Gastrocnemius medialis (tissue), 4 donors: ENCODE measurements at regions not wholly inside any gene's neighbourhood (a gene's known extent, or its start where the extent isn't known, plus 50 kb on each side); places are given as distances from the start of the nearest gene placed in this dataset.

Experiments
- POLR2A ChIP-seq, 2 donors: fragments of 450-650 bp; IDR thresholded peaks; one replicate each; pipeline ENCODE4 v1.6.1; 2017; ENCODE audit warnings: antibody characterized with exemption in 2 of 2, mild to moderate bottlenecking in 2 of 2, moderate library complexity in 2 of 2
- TF ChIP-seq, protein P1 (sequence below), 5 experiments: fragments of 450-650 bp in 3 of 5; fragments of 200-600 bp in 2 of 5; sonication (generic) in 2 of 5; IDR thresholded peaks in 4 of 5; conservative IDR thresholded peaks in 1 of 5; 1 replicate in 4 of 5; 2 replicates in 1 of 5; pipeline ENCODE4 v1.5.1; 2016 to 2019; ENCODE audit warnings: antibody characterized with exemption in 5 of 5, mild to moderate bottlenecking in 3 of 5, moderate library complexity in 3 of 5

DNA sequence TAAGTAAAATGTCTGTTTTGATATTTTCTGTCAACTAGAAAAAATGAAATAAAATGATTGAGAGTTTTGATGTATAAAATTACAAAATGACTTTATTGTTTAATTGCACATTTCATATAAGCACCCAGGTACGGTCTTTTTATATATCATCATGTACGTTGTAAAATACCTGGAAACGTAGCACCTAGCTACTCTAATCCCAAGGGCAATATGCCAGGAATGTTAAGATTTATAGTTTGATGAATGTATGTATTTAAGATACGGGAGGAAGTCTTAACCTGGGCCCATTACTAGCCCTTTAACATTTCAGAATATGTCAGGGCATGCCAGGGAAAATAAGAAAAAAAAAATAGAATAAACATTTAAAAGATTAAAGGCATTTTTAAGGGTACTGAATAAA, 490.9 kb upstream of the NRSN1 start:
- TF ChIP-seq, protein P1, sequence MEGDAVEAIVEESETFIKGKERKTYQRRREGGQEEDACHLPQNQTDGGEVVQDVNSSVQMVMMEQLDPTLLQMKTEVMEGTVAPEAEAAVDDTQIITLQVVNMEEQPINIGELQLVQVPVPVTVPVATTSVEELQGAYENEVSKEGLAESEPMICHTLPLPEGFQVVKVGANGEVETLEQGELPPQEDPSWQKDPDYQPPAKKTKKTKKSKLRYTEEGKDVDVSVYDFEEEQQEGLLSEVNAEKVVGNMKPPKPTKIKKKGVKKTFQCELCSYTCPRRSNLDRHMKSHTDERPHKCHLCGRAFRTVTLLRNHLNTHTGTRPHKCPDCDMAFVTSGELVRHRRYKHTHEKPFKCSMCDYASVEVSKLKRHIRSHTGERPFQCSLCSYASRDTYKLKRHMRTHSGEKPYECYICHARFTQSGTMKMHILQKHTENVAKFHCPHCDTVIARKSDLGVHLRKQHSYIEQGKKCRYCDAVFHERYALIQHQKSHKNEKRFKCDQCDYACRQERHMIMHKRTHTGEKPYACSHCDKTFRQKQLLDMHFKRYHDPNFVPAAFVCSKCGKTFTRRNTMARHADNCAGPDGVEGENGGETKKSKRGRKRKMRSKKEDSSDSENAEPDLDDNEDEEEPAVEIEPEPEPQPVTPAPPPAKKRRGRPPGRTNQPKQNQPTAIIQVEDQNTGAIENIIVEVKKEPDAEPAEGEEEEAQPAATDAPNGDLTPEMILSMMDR (IDR thresholded peaks at IDR 0.05 in 4 of 5, conservative IDR thresholded peaks at IDR 0.05 in 1 of 5), result no peak
- TF ChIP-seq POLR2A (IDR thresholded peaks at IDR 0.05), result no peak
